CD4-positive, alpha-beta T cell treated with Interleukin-17A for 1 hour (primary cell): ENCODE measurements at regions not wholly inside any gene's neighbourhood (a gene's known extent, or its start where the extent isn't known, plus 50 kb on each side); places are given as distances from the start of the nearest gene placed in this dataset.
"Not testable (repeated sequence)": the region's sequence is repeated elsewhere in the genome, so short reads cannot be mapped to it uniquely, and the experiment has no call there.

ENCODE experiments used
- DNase-seq: peaks from one replicate; pipeline ENCODE4 v3.0.0-alpha.2; 2020

GRCh38 chrX:68994135-68994890 lies 165.5 kb downstream of the EFNB1 start:
- DNase-seq: no peak

GRCh38 chrX:68992821-68993397 lies 164.1 kb downstream of the EFNB1 start:
- DNase-seq: no peak

DNA sequence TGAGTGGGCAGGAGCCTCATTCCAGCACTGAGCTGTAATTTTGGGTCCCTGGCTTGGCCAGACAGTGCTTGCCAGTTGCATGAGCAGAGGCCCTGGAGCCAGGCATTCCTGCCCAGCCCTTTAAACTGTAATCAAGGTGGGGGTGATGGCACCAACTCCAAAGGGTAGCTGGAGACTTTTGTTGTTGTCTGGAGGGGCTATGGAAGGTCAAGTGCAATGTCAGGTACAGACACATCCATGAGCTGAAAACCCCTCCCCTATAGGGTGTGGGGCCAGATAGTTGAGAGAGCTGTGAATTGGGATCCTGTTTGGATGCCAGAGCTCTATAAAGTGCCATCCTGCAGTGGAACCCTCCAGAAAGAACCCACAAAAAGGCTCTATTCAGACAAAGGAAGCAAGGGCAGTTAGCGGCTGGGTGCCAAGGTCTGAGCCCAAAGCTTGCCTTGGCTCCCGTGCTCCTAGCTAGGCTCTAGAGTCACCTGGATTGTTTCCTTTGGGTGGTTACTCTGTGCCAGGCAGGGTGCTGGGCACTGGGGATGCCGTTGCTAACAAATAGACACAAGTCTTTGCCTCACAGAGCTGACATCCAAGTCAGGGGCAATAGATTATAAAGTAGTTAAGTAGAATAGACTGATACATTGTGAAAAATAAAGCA lies 163.0 kb downstream of the EFNB1 start:
- no peak for DNase-seq

DNA sequence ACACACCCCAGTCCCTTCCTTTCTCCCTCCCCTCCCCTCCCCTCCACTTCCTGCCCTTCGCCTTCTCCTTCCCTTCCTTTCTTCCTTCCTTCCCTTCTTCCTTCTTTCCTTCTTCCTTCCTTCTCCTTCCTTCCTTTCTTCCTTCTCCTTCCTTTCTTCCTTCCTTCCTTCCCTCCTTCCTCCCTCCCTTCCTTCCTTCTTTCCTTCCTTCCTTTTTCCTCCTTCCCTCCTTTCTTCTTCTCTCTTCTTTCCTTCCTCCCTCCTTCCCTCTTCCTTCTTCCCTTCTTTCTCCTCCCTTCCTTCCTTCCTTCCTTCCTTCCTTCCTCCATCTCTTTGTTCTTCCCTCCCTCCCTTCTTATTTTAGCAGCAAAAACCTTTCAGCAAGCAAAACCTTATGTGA lies 162.1 kb downstream of the EFNB1 start:
- DNase-seq: no peak

GRCh38 chrX:68989865-68990606 lies 161.2 kb downstream of the EFNB1 start:
- no peak for DNase-seq

GRCh38 chrX:68989456-68989855 lies 160.6 kb downstream of the EFNB1 start:
- DNase-seq: no peak

GRCh38 chrX:68988865-68989264 lies 160.0 kb downstream of the EFNB1 start:
- DNase-seq: no peak

GRCh38 chrX:68985135-68985755 lies 156.4 kb downstream of the EFNB1 start:
- no peak for DNase-seq

DNA sequence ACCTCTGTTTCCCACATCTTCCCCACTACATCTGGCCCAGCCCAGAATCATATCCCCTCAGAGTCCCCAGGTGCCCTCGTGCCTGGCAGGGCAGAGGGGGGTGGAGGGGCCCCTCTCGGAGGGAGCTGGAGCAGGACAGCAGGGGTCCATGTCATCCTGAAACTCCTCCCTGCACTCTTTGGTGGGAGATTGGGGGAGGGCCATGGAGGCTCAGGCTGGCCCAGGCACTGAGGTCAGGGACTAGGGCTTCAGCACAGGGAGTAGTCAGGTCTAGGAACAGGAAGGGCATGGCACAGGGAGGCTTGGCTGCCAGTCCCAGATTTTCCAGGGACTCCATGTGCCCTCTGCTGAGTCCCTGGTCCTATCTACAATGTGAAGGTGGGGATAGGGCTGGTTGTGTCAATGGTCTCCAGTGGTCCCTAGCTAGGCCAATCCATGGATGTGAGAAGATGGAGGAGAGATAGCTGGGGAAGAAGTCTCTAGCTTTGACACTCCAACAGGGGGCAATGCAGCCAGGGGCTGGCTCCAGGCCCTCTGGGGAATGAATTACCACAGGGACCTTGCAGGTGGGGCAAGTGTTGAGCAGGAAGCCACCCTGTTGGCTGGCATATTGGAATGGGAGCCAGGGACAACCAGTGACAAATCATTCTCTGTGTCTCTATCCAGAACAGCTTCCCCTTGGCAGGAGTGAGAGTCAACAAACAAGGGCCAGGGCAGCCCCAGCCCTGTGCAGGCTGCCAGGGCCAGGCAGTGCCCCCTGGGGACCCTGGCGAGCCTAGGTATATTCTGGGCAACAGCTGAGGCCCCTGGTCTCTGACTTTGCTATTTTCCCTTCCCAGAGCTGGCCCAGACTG lies 154.4 kb downstream of the EFNB1 start:
- no peak for DNase-seq

DNA sequence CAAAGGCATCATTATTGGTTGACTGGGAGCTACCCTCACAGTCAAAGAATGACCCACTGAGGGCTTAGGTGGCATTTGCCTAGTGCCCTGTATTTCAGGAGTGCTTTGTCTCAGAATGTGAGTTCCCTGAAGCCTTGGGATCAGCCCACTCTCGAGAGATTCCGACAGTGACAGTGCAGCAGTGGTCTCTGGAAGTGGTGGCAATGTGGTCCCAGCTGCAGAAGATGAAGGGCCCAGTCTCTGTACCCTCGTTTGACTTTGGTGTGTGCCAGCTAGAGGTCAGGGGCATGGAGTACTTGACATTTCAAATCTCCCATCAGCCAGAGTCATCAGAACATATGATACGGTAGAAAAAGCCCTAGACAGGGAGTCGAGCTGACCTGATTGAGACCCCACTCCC lies 153.7 kb downstream of the EFNB1 start:
- DNase-seq: no peak

DNA sequence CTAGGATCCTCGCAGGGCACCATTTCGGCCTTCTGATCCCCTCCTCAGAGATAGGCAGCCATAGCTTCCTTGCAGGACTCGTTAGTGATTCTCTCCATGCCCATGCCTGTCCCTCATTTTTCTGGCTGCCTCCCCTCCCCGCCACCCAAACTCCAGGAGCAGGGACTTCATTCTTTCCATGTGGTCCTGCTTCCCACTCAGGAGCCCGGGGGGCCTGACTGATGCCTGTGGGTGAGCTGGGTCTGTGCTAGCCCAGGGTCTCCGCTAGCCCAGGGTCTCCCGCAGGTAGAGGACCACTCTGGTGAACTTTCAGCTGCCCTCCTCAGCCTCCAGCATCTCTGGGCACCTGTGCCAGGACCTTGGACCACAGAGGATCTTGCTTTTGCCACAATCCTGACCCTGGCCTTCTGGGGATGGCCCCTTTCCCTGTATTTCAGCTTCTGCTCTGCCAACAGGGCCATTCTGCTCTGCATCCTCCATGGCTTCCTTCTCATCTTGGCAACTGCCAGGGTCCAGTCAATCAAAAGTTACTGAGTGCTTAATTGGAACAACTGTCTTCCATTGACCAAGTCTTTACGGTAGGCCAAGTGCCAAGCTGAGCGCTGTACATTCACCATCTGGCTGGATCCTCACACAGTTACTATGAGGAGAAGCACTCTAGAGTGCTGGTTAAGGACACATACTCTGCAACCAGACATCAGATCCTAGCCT lies 152.2 kb downstream of the EFNB1 start:
- DNase-seq: no peak

GRCh38 chrX:68978655-68979054 lies 149.8 kb downstream of the EFNB1 start:
- DNase-seq: no peak

GRCh38 chrX:68978255-68978654 lies 149.4 kb downstream of the EFNB1 start:
- DNase-seq: no peak

GRCh38 chrX:68953331-68953730 lies 124.5 kb downstream of the EFNB1 start:
- DNase-seq: no peak

DNA sequence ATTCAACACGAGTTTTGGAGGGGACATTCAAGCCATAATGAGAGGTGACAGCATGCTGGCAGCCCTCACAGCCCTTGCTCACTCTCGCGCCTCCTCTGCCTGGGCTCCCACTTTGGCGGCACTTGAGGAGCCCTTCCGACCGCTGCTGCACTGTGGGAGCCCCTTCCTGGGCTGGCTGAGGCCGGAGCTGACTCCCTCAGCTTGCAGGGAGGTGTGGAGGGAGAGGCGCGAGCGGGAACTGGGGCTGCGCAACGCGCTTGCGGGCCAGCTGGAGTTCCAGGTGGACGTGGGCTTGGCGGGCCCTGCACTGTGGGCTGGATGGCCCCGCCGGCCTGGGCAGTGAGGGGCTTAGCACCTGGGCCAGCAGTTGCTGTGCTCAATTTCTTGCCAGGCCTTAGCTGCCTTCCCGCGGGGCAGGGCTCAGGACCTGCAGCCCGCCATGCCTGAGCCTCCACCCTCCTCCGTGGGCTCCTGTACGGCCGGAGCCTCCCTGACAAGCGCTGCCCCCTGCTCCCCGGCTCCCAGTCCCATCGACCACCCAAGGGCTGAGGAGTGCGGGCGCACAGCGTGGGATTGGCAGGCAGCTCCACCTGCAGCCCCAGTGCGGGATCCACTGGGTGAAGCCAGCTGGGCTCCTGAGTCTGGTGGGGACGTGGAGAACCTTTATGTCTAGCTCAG lies 123.3 kb downstream of the EFNB1 start:
- not testable (repeated sequence) for DNase-seq

DNA sequence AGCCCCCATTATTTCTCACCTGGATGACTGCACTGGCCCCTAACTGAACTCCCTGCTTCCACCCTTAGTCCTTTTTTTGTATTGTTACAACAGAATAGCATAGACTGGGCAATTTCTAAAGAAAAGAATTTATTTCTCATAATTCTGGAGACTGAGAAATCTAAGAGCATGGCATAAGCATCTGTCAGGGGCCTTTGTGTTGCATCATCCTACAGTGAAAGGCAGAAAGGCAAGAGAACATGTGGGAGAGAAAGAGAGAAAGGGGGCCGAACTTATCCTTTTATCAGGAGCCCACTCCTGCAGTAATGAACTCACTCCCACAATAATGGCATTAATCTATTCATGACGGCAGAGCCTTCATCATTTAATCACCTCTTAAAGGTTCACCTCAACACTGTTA lies 122.1 kb downstream of the EFNB1 start:
- DNase-seq: no peak

- no peak for DNase-seq
Observed at GRCh38 chrX:68947882-68948605, 119.2 kb downstream of the EFNB1 start.

DNA sequence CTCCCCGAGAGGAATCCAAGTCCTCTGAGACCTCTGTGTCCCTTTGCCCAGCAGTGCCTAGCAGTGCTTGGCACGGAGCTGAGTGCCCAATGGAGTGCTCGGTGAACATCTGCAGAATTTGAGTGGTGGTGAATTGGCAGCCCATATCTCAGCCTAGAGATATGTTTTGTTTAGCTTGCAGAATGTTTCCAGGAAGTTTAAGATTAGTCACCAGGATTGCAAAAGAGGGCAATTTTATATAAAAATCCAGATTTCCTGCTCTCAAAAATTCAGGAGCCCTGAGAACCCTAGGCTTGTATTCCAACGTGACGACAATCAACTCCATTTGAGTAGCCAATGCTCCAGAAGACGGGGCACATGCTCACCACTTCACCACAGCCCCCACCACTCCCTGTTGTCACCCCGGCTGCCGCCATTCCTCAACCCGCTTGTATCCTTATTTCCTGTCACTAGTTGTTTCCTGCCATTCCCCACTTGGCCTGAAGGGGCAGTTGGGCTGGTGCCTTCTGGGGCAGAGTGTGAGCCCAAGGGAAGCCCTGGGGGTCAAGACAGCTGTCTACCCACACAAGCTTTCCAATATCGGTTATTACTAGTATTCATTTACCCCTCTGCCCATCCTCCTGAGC lies 116.9 kb downstream of the EFNB1 start:
- DNase-seq: no peak

DNA sequence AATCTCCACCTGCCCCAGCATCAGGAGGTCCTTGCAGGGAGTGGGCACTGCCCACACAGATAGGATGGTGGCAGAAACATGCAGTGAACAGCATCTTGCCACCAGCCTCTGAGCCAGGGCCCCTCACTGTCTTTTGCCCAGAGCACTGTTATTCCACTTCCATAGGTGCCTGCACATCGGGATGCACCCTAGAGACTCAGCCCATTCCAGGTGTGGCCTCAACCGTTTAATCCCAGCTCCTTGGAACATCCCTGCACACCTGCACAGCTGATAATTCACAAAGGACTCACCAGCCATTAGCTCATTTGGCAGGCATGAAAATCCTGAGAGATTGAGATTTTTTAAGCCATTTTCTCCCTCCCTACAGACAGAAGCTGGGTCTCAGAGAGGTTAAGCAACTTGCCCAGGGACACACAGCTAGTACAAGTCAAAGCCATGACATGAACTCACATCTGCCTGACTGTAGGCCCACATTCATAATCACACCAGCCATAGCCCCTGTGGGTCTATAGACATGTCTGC lies 116.3 kb downstream of the EFNB1 start:
- no peak for DNase-seq
